ENCODE measurements at regions not wholly inside any gene's neighbourhood (a gene's known extent, or its start where the extent isn't known, plus 50 kb on each side); places are given as distances from the start of the nearest gene placed in this dataset.

DNA sequence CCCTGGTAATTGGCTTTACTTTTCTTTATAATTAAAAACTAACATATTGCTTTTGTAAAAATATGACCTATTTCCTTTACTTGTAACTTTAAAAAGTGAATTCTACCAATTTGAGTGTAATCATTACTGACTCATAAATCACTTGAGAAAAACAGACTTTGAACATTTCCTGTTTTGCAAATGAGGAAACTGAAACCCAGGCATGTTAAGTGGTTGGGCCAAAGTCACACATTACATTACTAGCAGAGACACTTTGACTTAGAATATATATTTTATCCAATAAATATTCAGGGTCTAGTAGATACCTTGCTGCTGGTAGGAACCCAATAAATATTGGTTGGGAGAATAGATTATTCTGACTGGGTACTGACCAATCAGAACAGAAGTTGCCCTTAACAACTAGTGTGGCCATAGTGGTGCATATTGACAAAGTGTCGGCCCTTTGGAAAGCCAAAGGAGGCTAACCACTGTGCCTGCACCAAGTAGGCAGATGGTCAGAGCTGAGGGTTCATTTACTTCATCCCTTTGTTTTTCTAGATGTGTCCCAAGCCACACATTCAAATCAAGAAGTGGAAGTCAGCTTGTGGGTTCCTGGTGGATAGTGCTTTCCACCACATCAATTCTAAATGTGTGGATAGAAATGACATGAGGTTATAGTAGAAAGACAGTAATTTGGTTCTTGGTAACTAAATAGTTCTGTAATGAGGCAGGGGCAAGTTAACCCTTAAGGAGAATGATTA is 365.1 kb upstream of the RIOK2 start:
- TF ChIP-seq POLR2AphosphoS5 (IDR thresholded peaks at IDR 0.05; ENCODE audit: low read depth, low read length) = no peak
- no peak for TF ChIP-seq FOXP2 (optimal IDR thresholded peaks at IDR 0.05; ENCODE audit: borderline replicate concordance, extremely low read depth, extremely low read length, insufficient read depth)
- TF ChIP-seq, protein P1, sequence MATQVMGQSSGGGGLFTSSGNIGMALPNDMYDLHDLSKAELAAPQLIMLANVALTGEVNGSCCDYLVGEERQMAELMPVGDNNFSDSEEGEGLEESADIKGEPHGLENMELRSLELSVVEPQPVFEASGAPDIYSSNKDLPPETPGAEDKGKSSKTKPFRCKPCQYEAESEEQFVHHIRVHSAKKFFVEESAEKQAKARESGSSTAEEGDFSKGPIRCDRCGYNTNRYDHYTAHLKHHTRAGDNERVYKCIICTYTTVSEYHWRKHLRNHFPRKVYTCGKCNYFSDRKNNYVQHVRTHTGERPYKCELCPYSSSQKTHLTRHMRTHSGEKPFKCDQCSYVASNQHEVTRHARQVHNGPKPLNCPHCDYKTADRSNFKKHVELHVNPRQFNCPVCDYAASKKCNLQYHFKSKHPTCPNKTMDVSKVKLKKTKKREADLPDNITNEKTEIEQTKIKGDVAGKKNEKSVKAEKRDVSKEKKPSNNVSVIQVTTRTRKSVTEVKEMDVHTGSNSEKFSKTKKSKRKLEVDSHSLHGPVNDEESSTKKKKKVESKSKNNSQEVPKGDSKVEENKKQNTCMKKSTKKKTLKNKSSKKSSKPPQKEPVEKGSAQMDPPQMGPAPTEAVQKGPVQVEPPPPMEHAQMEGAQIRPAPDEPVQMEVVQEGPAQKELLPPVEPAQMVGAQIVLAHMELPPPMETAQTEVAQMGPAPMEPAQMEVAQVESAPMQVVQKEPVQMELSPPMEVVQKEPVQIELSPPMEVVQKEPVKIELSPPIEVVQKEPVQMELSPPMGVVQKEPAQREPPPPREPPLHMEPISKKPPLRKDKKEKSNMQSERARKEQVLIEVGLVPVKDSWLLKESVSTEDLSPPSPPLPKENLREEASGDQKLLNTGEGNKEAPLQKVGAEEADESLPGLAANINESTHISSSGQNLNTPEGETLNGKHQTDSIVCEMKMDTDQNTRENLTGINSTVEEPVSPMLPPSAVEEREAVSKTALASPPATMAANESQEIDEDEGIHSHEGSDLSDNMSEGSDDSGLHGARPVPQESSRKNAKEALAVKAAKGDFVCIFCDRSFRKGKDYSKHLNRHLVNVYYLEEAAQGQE (IDR thresholded peaks at IDR 0.05; ENCODE audit: insufficient read depth in 1 of 2, low read depth in 2 of 2, low read length in 2 of 2) = no peak
- TF ChIP-seq TAF1 (IDR thresholded peaks at IDR 0.05; ENCODE audit: borderline replicate concordance, insufficient read depth, low read length) = no peak
- no peak for TF ChIP-seq SIN3A (IDR thresholded peaks at IDR 0.05; ENCODE audit: borderline replicate concordance, insufficient read depth, low read length)

DNA sequence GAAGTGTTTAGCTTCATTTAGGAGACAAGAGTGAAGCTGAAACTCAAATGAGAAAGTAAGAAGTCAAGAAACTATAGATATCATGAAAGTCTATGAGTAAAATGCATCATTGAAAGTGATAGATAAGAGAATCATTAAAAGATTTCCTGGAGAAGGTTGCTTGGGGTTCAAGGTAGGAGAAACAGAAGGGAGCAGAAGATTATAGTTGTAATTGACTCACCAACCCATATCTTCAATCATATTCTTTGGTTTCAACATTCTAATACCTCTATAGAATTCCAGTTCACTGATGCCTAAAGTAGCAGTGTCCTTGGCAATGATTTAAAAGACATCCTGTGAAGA is 365.7 kb upstream of the RIOK2 start:
- TF ChIP-seq, protein P1 (IDR thresholded peaks at IDR 0.05; ENCODE audit: insufficient read depth in 1 of 2, low read depth in 2 of 2, low read length in 2 of 2) = no peak
- TF ChIP-seq TAF1 (IDR thresholded peaks at IDR 0.05; ENCODE audit: borderline replicate concordance, insufficient read depth, low read length) (no peak), FOXP2 (optimal IDR thresholded peaks at IDR 0.05; ENCODE audit: borderline replicate concordance, extremely low read depth, extremely low read length, insufficient read depth) (no peak), SIN3A (IDR thresholded peaks at IDR 0.05; ENCODE audit: borderline replicate concordance, insufficient read depth, low read length) (no peak)

DNA sequence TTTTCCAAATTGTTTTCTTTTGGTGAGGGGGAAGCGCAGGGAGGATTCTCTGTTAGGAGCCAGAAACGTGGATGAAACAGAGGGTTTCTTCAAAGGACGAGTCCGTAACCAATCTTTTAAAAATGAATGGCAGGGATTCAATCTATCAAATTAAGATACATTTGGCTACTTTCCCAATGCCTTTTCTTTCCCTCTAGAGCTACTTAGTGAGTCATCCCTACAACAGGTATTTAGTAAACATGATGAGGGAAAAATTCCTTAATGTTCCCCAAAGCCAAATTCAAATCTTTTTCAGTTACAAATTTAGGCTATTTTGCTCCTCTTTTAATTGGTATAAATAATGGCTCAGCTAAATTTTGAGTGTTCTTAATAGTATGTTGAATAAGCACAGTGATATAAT is 366.4 kb upstream of the RIOK2 start:
- TF ChIP-seq FOXP2 (optimal IDR thresholded peaks at IDR 0.05; ENCODE audit: borderline replicate concordance, extremely low read depth, extremely low read length, insufficient read depth) (no peak), POLR2AphosphoS5 (IDR thresholded peaks at IDR 0.05; ENCODE audit: low read depth, low read length) (no peak), TAF1 (IDR thresholded peaks at IDR 0.05; ENCODE audit: borderline replicate concordance, insufficient read depth, low read length) (no peak), SIN3A (IDR thresholded peaks at IDR 0.05; ENCODE audit: borderline replicate concordance, insufficient read depth, low read length) (no peak)
- TF ChIP-seq, protein P1 (IDR thresholded peaks at IDR 0.05; ENCODE audit: insufficient read depth in 1 of 2, low read depth in 2 of 2, low read length in 2 of 2) = no peak

DNA sequence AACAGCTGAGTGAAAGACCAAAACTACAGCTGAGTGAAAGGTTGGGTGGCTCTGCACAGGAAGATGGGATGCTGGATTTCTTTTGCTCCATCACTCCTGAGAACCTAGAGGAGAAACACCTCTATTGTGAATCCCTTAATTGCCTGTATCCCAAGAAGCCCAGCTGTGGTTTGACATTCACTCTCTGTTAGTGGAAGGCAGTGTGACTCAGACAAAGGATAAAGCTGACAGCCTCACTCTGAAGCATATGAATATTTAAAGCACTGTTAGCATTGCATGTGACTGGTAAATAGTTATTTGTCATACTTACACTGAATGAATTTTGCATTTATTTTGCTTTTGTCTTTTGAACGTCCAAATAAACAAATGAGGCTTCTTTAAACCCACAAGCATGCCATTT is 367.1 kb upstream of the RIOK2 start:
- TF ChIP-seq POLR2AphosphoS5 (IDR thresholded peaks at IDR 0.05; ENCODE audit: low read depth, low read length) (no peak), FOXP2 (optimal IDR thresholded peaks at IDR 0.05; ENCODE audit: borderline replicate concordance, extremely low read depth, extremely low read length, insufficient read depth) (no peak), SIN3A (IDR thresholded peaks at IDR 0.05; ENCODE audit: borderline replicate concordance, insufficient read depth, low read length) (no peak), TAF1 (IDR thresholded peaks at IDR 0.05; ENCODE audit: borderline replicate concordance, insufficient read depth, low read length) (no peak)
- TF ChIP-seq, protein P1 (IDR thresholded peaks at IDR 0.05; ENCODE audit: insufficient read depth in 1 of 2, low read depth in 2 of 2, low read length in 2 of 2) = no peak
